ENCODE measurements at regions not wholly inside any gene's neighbourhood (a gene's known extent, or its start where the extent isn't known, plus 50 kb on each side); places are given as distances from the start of the nearest gene placed in this dataset.

- Mint-ChIP-seq H3K4me3 (no peak overlapping the region), H3K4me1 (peaks cover 23% of the 10 kb centered on the region), H3K27ac (no peak overlapping the region), H3K36me3 (no peaks in the 10 kb centered on the region), H3K9me3 (no peaks in the 10 kb centered on the region), H3K27me3 (ENCODE audit: low read depth) (peaks cover 6% of the 10 kb centered on the region)
- DNase-seq (ENCODE audit: low spot score in 2 of 2, unreplicated experiment in 2 of 2): no peak
- TF ChIP-seq, protein P1, sequence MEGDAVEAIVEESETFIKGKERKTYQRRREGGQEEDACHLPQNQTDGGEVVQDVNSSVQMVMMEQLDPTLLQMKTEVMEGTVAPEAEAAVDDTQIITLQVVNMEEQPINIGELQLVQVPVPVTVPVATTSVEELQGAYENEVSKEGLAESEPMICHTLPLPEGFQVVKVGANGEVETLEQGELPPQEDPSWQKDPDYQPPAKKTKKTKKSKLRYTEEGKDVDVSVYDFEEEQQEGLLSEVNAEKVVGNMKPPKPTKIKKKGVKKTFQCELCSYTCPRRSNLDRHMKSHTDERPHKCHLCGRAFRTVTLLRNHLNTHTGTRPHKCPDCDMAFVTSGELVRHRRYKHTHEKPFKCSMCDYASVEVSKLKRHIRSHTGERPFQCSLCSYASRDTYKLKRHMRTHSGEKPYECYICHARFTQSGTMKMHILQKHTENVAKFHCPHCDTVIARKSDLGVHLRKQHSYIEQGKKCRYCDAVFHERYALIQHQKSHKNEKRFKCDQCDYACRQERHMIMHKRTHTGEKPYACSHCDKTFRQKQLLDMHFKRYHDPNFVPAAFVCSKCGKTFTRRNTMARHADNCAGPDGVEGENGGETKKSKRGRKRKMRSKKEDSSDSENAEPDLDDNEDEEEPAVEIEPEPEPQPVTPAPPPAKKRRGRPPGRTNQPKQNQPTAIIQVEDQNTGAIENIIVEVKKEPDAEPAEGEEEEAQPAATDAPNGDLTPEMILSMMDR (IDR thresholded peaks at IDR 0.05; ENCODE audit: unreplicated experiment): no peak
Observed at GRCh38 chr2:181787310-181788048, 104.1 kb upstream of the ITPRID2 start.

GRCh38 chr2:181788897-181789555, 102.5 kb upstream of the ITPRID2 start:
- Mint-ChIP-seq H3K27ac (no peak overlapping the region), H3K36me3 (peaks cover 6% of the 10 kb centered on the region), H3K4me3 (no peak overlapping the region), H3K9me3 (peaks cover 9% of the 10 kb centered on the region), H3K27me3 (ENCODE audit: low read depth) (peaks cover 3% of the 10 kb centered on the region), H3K4me1 (peaks cover 17% of the 10 kb centered on the region)
- TF ChIP-seq, protein P1 (IDR thresholded peaks at IDR 0.05; ENCODE audit: unreplicated experiment): no peak
- DNase-seq (ENCODE audit: low spot score in 2 of 2, unreplicated experiment in 2 of 2): no peak

GRCh38 chr2:181789827-181790448, 101.6 kb upstream of the ITPRID2 start:
- H3K4me1 Mint-ChIP-seq: peaks cover 9% of the 10 kb centered on the region
- H3K27ac Mint-ChIP-seq: no peak overlapping the region
- H3K36me3 Mint-ChIP-seq: peaks cover 6% of the 10 kb centered on the region
- H3K4me3 Mint-ChIP-seq: no peak overlapping the region
- peaks cover 3% of the 10 kb centered on the region for H3K27me3 Mint-ChIP-seq (ENCODE audit: low read depth)
- H3K9me3 Mint-ChIP-seq: peaks cover 9% of the 10 kb centered on the region
- no peak for DNase-seq (ENCODE audit: low spot score in 2 of 2, unreplicated experiment in 2 of 2)
- TF ChIP-seq, protein P1 (IDR thresholded peaks at IDR 0.05; ENCODE audit: unreplicated experiment): no peak

DNA sequence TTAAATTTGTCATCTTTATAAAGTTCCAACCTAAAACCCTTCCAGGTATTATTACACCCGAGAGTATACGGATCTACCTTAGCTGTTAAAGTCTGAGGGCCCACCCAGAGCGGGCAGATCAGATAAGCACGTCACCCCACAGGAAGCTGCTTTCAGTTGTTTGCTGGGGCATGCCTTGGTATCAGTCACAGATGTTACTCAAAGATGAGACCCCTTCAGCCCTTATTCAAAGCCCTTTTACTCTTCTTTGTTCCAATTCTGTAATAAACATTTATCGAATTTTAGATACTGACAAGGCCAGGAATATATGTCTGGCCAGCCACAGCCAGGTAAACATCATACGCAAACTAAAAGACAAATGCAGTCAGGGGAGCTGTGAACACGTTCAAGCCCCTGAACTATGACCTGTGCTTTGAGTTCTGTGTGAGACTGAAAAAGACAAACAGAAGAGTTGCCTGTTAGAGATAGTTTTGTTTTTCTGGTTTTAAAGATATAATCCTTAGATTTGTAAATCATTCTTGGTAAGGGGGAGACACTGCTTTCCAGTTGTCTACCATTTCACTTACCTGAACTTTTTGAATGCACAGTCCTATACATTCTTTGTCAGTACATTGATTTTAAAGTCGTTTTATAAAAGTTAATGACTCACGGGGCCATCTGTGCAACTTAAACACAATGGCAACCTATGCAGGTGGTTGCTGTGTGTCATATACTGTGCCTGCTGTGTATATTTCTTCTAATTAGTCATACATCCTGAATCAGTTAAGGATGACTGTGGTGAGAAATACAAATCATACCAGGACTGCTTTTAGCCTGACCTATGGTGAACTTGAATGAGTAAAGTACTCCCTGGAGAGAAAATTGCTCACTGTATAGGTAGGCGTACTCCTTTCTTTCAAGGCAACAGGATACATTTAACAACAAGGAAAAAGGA, 100.5 kb upstream of the ITPRID2 start:
- Mint-ChIP-seq H3K27ac (no peak overlapping the region), H3K4me3 (no peak overlapping the region)

DNA sequence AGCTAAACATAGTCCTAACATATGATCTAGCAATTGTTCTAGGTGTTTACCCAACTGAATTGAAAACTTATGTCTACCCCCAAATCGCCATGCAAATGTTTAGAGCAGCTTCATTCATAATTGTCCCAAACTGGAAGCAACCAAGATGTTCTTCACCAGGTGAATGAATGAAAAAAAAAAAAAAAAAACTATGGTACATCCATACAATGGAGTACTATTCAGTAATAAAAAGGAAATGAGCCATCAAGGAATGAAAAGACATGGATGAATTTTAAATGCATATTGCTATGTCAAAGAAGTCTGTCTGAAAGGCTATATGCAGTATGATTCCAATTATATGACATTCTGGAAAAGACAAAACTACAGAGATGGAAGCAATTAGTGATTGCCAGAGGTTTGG, 98.6 kb upstream of the ITPRID2 start:
- no peaks in the 10 kb centered on the region for H3K4me1 Mint-ChIP-seq
- no peak overlapping the region for H3K27ac Mint-ChIP-seq
- H3K27me3 Mint-ChIP-seq (ENCODE audit: low read depth): peaks cover 3% of the 10 kb centered on the region
- TF ChIP-seq, protein P1 (IDR thresholded peaks at IDR 0.05; ENCODE audit: unreplicated experiment): no peak
- H3K36me3 Mint-ChIP-seq: peaks cover 6% of the 10 kb centered on the region
- H3K9me3 Mint-ChIP-seq: peaks cover 9% of the 10 kb centered on the region
- H3K4me3 Mint-ChIP-seq: no peak overlapping the region
- no peak for DNase-seq (ENCODE audit: low spot score in 2 of 2, unreplicated experiment in 2 of 2)

More for the DNA sequence above, 100.5 kb upstream of the ITPRID2 start:
- Mint-ChIP-seq H3K27me3 (ENCODE audit: low read depth) (peaks cover 3% of the 10 kb centered on the region), H3K36me3 (peaks cover 6% of the 10 kb centered on the region), H3K9me3 (peaks cover 9% of the 10 kb centered on the region), H3K4me1 (peaks cover 2% of the 10 kb centered on the region)
- DNase-seq (ENCODE audit: low spot score in 2 of 2, unreplicated experiment in 2 of 2): no peak
- TF ChIP-seq, protein P1 (IDR thresholded peaks at IDR 0.05; ENCODE audit: unreplicated experiment): no peak

All from mesothelial cell of epicardium (in vitro differentiated cells).